OCI-LY3 (cell line): ENCODE measurements at regions not wholly inside any gene's neighbourhood (a gene's known extent, or its start where the extent isn't known, plus 50 kb on each side); places are given as distances from the start of the nearest gene placed in this dataset.

Experiments used
- H2AFZ ChIP-seq: fragments of 200-600, 300-600 bp; shearing (Covaris generic); 2 replicates; pipeline ENCODE4 v1.6.0; 2014; ENCODE audit warnings: antibody characterized with exemption, low read depth, low read length
- H3K27ac ChIP-seq: fragments of 200-600, 300-600 bp; sonication (generic); 2 replicates; pipeline ENCODE4 v1.5.1; 2014; ENCODE audit warnings: mild to moderate bottlenecking, low read length, moderate library complexity, mixed read lengths
- H3K27me3 ChIP-seq: fragments of 200-600, 300-600 bp; sonication (generic); 2 replicates; pipeline ENCODE4 v1.6.1; 2014; ENCODE audit warnings: low read depth, low read length, mixed read lengths
- H3K36me3 ChIP-seq: fragments of 200-600, 300-600 bp; sonication (generic); replicated peaks from 2 replicates; pipeline ENCODE3; 2014; ENCODE audit warnings: low read depth, low read length, mixed read lengths
- H3K4me1 ChIP-seq: fragments of 300-600, 200-600 bp; sonication (generic); 2 replicates; pipeline ENCODE4 v1.6.1; 2014; ENCODE audit warnings: low read length, mixed read lengths
- H3K4me2 ChIP-seq: fragments of 200-600, 300-600 bp; sonication (generic); 2 replicates; pipeline ENCODE4 v1.6.1; 2014; ENCODE audit warnings: low read length, mixed read lengths
- H3K4me3 ChIP-seq: fragments of 300-600, 200-600 bp; sonication (generic); 2 replicates; pipeline ENCODE4 v1.5.1; 2014; ENCODE audit warnings: antibody characterized with exemption, mild to moderate bottlenecking, low read length, moderate library complexity
- H3K79me2 ChIP-seq: fragments of 300-600, 200-600 bp; shearing (Covaris generic); 2 replicates; pipeline ENCODE4 v1.6.1; 2014; ENCODE audit warnings: mild to moderate bottlenecking, low read length, mixed read lengths
- H3K9ac ChIP-seq: fragments of 300-600, 200-600 bp; shearing (Covaris generic); 2 replicates; pipeline ENCODE4 v1.6.0; 2014; ENCODE audit warnings: mild to moderate bottlenecking, low read length, moderate library complexity
- H3K9me3 ChIP-seq: fragments of 200-600, 300-600 bp; shearing (Covaris generic); 2 replicates; pipeline ENCODE4 v1.6.1; 2014; ENCODE audit warnings: low read length, mixed read lengths; ENCODE audit not compliant: insufficient read depth
- H4K20me1 ChIP-seq: fragments of 200-600, 300-600 bp; sonication (generic); 2 replicates; pipeline ENCODE4 v1.6.1; 2016; ENCODE audit warnings: low read length, mixed read lengths; ENCODE audit not compliant: insufficient read depth
- CTCF ChIP-seq: fragments of 200-600, 300-600 bp; sonication (generic); IDR thresholded peaks from 2 replicates; pipeline ENCODE4 v1.5.1; 2014; ENCODE audit warnings: antibody characterized with exemption, low read length, low read depth
- EZH2phosphoT487 ChIP-seq: fragments of 200-600 bp; shearing (Covaris generic); IDR thresholded peaks from 2 replicates; pipeline ENCODE4 v1.6.1; 2018; ENCODE audit warnings: antibody characterized with exemption, mixed run types, low read depth

- H3K36me3 ChIP-seq, result no peaks in the 10 kb centered on the region
Observed at GRCh38 chr6:169845426-169846285, 94.2 kb downstream of the ERMARD start.

GRCh38 chr6:169844946-169845345 is 93.5 kb downstream of the ERMARD start:
- Histone ChIP-seq H3K27ac (no peak overlapping the region), H3K27me3 (no peaks in the 10 kb centered on the region), H3K36me3 (no peaks in the 10 kb centered on the region), H3K4me1 (no peaks in the 10 kb centered on the region), H3K9me3 (no peaks in the 10 kb centered on the region), H3K4me3 (no peak overlapping the region), H3K4me2 (no peak overlapping the region), H4K20me1 (no peaks in the 10 kb centered on the region), H2AFZ (no peak overlapping the region), H3K9ac (no peak overlapping the region), H3K79me2 (no peaks in the 10 kb centered on the region)
- TF ChIP-seq EZH2phosphoT487, result no peak
- TF ChIP-seq CTCF, result no peak

More at GRCh38 chr6:169845426-169846285, 94.2 kb downstream of the ERMARD start:
- H3K4me2 ChIP-seq, result no peak overlapping the region
- no peaks in the 10 kb centered on the region for H3K9me3 ChIP-seq
- H3K79me2 ChIP-seq, result no peaks in the 10 kb centered on the region
- no peak overlapping the region for H3K9ac ChIP-seq
- TF ChIP-seq CTCF, result no peak
- H3K27me3 ChIP-seq, result no peaks in the 10 kb centered on the region
- H3K4me1 ChIP-seq, result no peaks in the 10 kb centered on the region
- H2AFZ ChIP-seq, result no peak overlapping the region
- H3K4me3 ChIP-seq, result no peak overlapping the region
- no peak overlapping the region for H3K27ac ChIP-seq
- no peaks in the 10 kb centered on the region for H4K20me1 ChIP-seq

- Histone ChIP-seq H3K4me3 (no peak overlapping the region), H3K4me1 (no peaks in the 10 kb centered on the region), H3K27me3 (no peaks in the 10 kb centered on the region), H3K27ac (no peak overlapping the region), H3K9me3 (no peaks in the 10 kb centered on the region), H3K79me2 (no peaks in the 10 kb centered on the region), H3K36me3 (no peaks in the 10 kb centered on the region), H4K20me1 (no peaks in the 10 kb centered on the region), H3K4me2 (no peak overlapping the region), H2AFZ (no peak overlapping the region), H3K9ac (no peak overlapping the region)
- TF ChIP-seq CTCF (no peak), EZH2phosphoT487 (no peak)
Observed at GRCh38 chr6:169843991-169844390, 92.6 kb downstream of the ERMARD start.

DNA sequence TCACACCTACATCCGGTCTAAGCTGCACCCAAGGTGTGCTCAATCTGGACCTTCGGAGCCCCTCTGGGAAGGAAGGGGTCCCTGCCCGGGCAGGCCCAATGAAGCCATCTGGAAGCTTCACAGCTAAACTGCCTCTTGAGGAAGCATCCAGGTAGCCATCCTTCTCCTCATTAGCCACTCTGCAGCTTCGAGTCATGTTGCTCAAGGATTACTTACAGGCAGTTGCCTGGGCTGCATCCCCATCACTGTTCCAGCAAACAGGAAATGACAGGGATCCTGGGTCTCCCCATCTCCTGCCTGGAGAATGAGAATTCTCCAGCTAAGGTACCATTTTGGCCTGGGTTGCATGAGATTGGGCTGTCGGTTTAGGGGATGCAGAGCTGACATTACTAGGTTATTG is 91.7 kb downstream of the ERMARD start:
- no peaks in the 10 kb centered on the region for H3K9me3 ChIP-seq
- no peaks in the 10 kb centered on the region for H4K20me1 ChIP-seq
- H3K4me3 ChIP-seq, result no peak overlapping the region
- H3K27me3 ChIP-seq, result no peaks in the 10 kb centered on the region
- no peak overlapping the region for H2AFZ ChIP-seq
- H3K4me1 ChIP-seq, result no peaks in the 10 kb centered on the region
- no peaks in the 10 kb centered on the region for H3K79me2 ChIP-seq
- H3K27ac ChIP-seq, result no peak overlapping the region
- TF ChIP-seq CTCF (no peak), EZH2phosphoT487 (no peak)
- H3K36me3 ChIP-seq, result no peaks in the 10 kb centered on the region
- no peak overlapping the region for H3K9ac ChIP-seq
- H3K4me2 ChIP-seq, result no peak overlapping the region
